Keratinocyte (primary cell): ENCODE measurements at regions not wholly inside any gene's neighbourhood (a gene's known extent, or its start where the extent isn't known, plus 50 kb on each side); places are given as distances from the start of the nearest gene placed in this dataset.

ENCODE experiments used
- DNase-seq: peaks from one replicate; pipeline ENCODE4 v3.0.0-alpha.2; 2011; ENCODE audit warnings: low read depth, missing footprints, low spot score
- FAIRE-seq: peaks from 2 replicates; lab custom pipeline; 2011; peaks lifted over from hg19 to GRCh38; lab: Jason Lieb, UNC
- H2AFZ ChIP-seq: 2 replicates; pipeline ENCODE4 v1.6.0; 2012; ENCODE audit warnings: low read length, control low read depth, inconsistent platforms; ENCODE audit not compliant: control insufficient read depth
- H3K27ac ChIP-seq: 2 replicates; pipeline ENCODE4 v1.5.1; 2011; ENCODE audit warnings: low read length; ENCODE audit not compliant: control insufficient read depth, insufficient read depth
- H3K27me3 ChIP-seq: 3 replicates; pipeline ENCODE4 v1.6.0; 2011; ENCODE audit warnings: low read length; ENCODE audit not compliant: control insufficient read depth, insufficient read depth; ENCODE audit errors: extremely low read depth
- H3K36me3 ChIP-seq, 2 experiments: 2 replicates in 1 of 2; 3 replicates in 1 of 2; pipeline ENCODE4 v1.5.1; 2011; ENCODE audit warnings: low read length in 2 of 2, mild to moderate bottlenecking in 1 of 2; ENCODE audit not compliant: control insufficient read depth in 2 of 2, insufficient read depth in 2 of 2; ENCODE audit errors: extremely low read depth in 1 of 2
- H3K4me1 ChIP-seq: 3 replicates; pipeline ENCODE4 v1.5.1; 2011; ENCODE audit warnings: low read length; ENCODE audit not compliant: control insufficient read depth, insufficient read depth; ENCODE audit errors: extremely low read depth
- H3K4me2 ChIP-seq: 3 replicates; pipeline ENCODE4 v1.6.0; 2011; ENCODE audit warnings: low read depth, low read length; ENCODE audit not compliant: control insufficient read depth, insufficient read depth; ENCODE audit errors: extremely low read depth
- H3K4me3 ChIP-seq, 3 experiments: fragments of 200-600 bp in 1 of 3; sonication (generic) in 1 of 3; 2 replicates in 2 of 3; 3 replicates in 1 of 3; pipeline ENCODE4 v1.5.1; 2011 to 2016; ENCODE audit warnings: low read length in 3 of 3, mild to moderate bottlenecking in 3 of 3, control low read depth in 2 of 3, inconsistent platforms in 1 of 3, low read depth in 1 of 3, mixed read lengths in 1 of 3, mixed run types in 1 of 3, moderate library complexity in 1 of 3; ENCODE audit not compliant: control insufficient read depth in 2 of 3, insufficient read depth in 2 of 3; ENCODE audit errors: extremely low read depth in 1 of 3
- H3K79me2 ChIP-seq: 2 replicates; pipeline ENCODE4 v1.6.0; 2012; ENCODE audit warnings: low read length; ENCODE audit not compliant: control insufficient read depth, insufficient read depth
- H3K9ac ChIP-seq: 3 replicates; pipeline ENCODE4 v1.6.0; 2011; ENCODE audit warnings: low read length; ENCODE audit not compliant: control insufficient read depth, insufficient read depth; ENCODE audit errors: extremely low read depth
- H3K9me1 ChIP-seq: 3 replicates; pipeline ENCODE4 v1.6.0; 2011; ENCODE audit warnings: low read length; ENCODE audit not compliant: control insufficient read depth, insufficient read depth; ENCODE audit errors: extremely low read depth
- H3K9me3 ChIP-seq: 2 replicates; pipeline ENCODE4 v1.5.1; 2012; ENCODE audit warnings: low read depth, low read length; ENCODE audit not compliant: control insufficient read depth
- H4K20me1 ChIP-seq: 3 replicates; pipeline ENCODE4 v1.6.0; 2011; ENCODE audit warnings: low read length; ENCODE audit not compliant: control insufficient read depth, insufficient read depth; ENCODE audit errors: extremely low read depth
- CTCF ChIP-seq, 3 experiments: IDR thresholded peaks in 1 of 3; conservative IDR thresholded peaks in 1 of 3; optimal IDR thresholded peaks in 1 of 3; 2 replicates in 2 of 3; 3 replicates in 1 of 3; pipeline versions ENCODE3 to v1.5.1; 2011; ENCODE audit warnings: low read length in 3 of 3, mild to moderate bottlenecking in 3 of 3, moderate library complexity in 2 of 3, control low read depth in 1 of 3, inconsistent platforms in 1 of 3; ENCODE audit not compliant: insufficient read depth in 2 of 3; ENCODE audit errors: extremely low read depth in 1 of 3
- EZH2 ChIP-seq: IDR thresholded peaks from one replicate; pipeline ENCODE4 v1.6.1; 2012; ENCODE audit warnings: inconsistent platforms, mild to moderate bottlenecking, low read length, moderate library complexity
- dilution Hi-C: fragments of 300-500 bp; cut with MboI; formaldehyde crosslinking; loops from one replicate; pipeline ENCODE4 v1.7.0; 2020; ENCODE audit warnings: low sequenced_read_pairs; ENCODE audit not compliant: extremely low pct_ligation_motif_present

DNA sequence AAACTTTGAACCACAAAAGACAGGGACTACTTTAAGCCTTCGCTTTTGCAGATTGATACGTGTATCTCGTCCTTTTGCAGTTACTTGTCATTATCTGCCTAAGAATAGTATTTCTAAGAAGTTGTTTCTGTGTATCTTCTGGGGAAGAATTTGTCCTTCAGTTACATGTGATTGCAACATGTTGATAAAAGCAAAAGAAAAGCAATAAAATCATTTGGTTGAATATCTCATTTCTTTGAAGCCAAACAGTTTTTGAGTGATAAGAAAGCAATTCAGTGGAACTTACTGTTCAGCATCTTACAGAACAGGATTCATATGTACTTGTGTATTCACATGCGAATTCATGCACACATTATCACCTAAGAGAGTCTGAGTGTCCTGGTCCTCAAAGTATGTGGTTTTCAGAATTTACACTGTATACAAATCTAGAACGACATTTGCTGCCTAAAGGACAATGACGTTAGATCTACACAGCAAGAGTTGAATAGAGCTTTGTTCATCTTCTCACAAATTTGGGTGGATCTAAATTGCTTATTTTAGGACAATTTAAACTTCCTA lies 66.7 kb upstream of the MRPS6 start:
- DNase-seq (no peak), FAIRE-seq (no peak)
- no peaks in the 10 kb centered on the region for H3K9me1 ChIP-seq
- no peaks in the 10 kb centered on the region for H3K36me3 ChIP-seq
- no peak for TF ChIP-seq EZH2
- no peak for TF ChIP-seq CTCF (optimal IDR thresholded peaks at IDR 0.05 in 1 of 3, IDR thresholded peaks at IDR 0.05 in 1 of 3, conservative IDR thresholded peaks at IDR 0.05 in 1 of 3; ENCODE audit: extremely low read depth in 1 of 3, insufficient read depth in 2 of 3, low read length in 3 of 3)
- no peak overlapping the region for H3K4me3 ChIP-seq
- no peaks in the 10 kb centered on the region for H3K79me2 ChIP-seq
- no peaks in the 10 kb centered on the region for H4K20me1 ChIP-seq
- H3K27me3 ChIP-seq, result no peaks in the 10 kb centered on the region
- peaks cover 10% of the 10 kb centered on the region for H3K9me3 ChIP-seq
- H3K27ac ChIP-seq, result no peak overlapping the region
- H3K4me1 ChIP-seq, result no peaks in the 10 kb centered on the region
- H3K4me2 ChIP-seq, result no peak overlapping the region
- dilution Hi-C loops, result no loop called here
- H2AFZ ChIP-seq, result no peak overlapping the region
- H3K9ac ChIP-seq, result no peak overlapping the region

- Histone ChIP-seq H3K4me2 (no peak overlapping the region), H3K9ac (no peak overlapping the region), H4K20me1 (no peaks in the 10 kb centered on the region), H3K9me3 (peaks cover 5% of the 10 kb centered on the region), H3K27me3 (no peaks in the 10 kb centered on the region), H3K27ac (no peak overlapping the region), H2AFZ (no peak overlapping the region), H3K36me3 (no peaks in the 10 kb centered on the region), H3K79me2 (no peaks in the 10 kb centered on the region), H3K4me1 (no peaks in the 10 kb centered on the region), H3K4me3 (no peak overlapping the region), H3K9me1 (no peaks in the 10 kb centered on the region)
- DNase-seq, result no peak
- dilution Hi-C loops, result no loop called here
- no peak for FAIRE-seq
- TF ChIP-seq EZH2 (no peak), CTCF (optimal IDR thresholded peaks at IDR 0.05 in 1 of 3, IDR thresholded peaks at IDR 0.05 in 1 of 3, conservative IDR thresholded peaks at IDR 0.05 in 1 of 3; ENCODE audit: extremely low read depth in 1 of 3, insufficient read depth in 2 of 3, low read length in 3 of 3) (no peak)
These were observed 68.4 kb upstream of the MRPS6 start for GRCh38 chr21:34004974-34005373.
